ENCODE measurements at regions not wholly inside any gene's neighbourhood (a gene's known extent, or its start where the extent isn't known, plus 50 kb on each side); places are given as distances from the start of the nearest gene placed in this dataset.

DNA sequence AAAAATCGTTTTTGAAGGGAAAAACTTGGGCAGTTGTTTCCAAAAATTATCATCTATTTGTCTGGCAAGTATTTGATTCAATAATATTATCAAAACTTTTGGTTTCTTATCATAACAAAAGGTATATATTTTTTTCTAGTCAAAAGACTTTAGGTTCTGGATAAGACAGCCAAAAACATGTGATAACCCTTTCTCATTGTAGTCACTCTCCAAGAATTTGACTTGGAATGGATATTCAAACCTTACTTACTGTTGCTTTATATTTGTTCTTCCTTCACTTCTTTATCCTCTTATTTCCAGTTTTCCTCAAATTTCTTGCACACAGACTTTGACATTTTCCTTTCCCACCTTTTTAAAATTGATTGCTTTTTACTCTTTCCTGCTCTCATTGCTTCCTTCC is 140.9 kb upstream of the FAM3C start:
- H3K27ac ChIP-seq (ENCODE audit: low read depth in 2 of 2, low read length in 2 of 2) = no peak overlapping the region
- TF ChIP-seq, protein P1, sequence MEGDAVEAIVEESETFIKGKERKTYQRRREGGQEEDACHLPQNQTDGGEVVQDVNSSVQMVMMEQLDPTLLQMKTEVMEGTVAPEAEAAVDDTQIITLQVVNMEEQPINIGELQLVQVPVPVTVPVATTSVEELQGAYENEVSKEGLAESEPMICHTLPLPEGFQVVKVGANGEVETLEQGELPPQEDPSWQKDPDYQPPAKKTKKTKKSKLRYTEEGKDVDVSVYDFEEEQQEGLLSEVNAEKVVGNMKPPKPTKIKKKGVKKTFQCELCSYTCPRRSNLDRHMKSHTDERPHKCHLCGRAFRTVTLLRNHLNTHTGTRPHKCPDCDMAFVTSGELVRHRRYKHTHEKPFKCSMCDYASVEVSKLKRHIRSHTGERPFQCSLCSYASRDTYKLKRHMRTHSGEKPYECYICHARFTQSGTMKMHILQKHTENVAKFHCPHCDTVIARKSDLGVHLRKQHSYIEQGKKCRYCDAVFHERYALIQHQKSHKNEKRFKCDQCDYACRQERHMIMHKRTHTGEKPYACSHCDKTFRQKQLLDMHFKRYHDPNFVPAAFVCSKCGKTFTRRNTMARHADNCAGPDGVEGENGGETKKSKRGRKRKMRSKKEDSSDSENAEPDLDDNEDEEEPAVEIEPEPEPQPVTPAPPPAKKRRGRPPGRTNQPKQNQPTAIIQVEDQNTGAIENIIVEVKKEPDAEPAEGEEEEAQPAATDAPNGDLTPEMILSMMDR (IDR thresholded peaks at IDR 0.05; ENCODE audit: borderline replicate concordance, extremely low read depth, insufficient read depth) = no peak
- no peak overlapping the region for H3K4me3 ChIP-seq (ENCODE audit: low read length in 3 of 3)
- H3K9ac ChIP-seq (ENCODE audit: low read length in 3 of 3) = no peak overlapping the region
- H3K36me3 ChIP-seq (ENCODE audit: control insufficient read depth in 2 of 3, insufficient read depth in 3 of 3, low read length in 3 of 3) = no peaks in the 10 kb centered on the region
- DNase-seq = no peak
- H3K27me3 ChIP-seq (ENCODE audit: control insufficient read depth, insufficient read depth, low read length) = no peaks in the 10 kb centered on the region
- intact Hi-C loops (cut with DNase I) = no loop called here
- no peaks in the 10 kb centered on the region for H3K9me3 ChIP-seq (ENCODE audit: control insufficient read depth in 2 of 3, insufficient read depth in 1 of 3, low read length in 3 of 3)
- H3K4me1 ChIP-seq (ENCODE audit: control insufficient read depth in 2 of 3, insufficient read depth in 2 of 3, low read depth in 1 of 3, low read length in 3 of 3) = no peaks in the 10 kb centered on the region
- no peak for FAIRE-seq

DNA sequence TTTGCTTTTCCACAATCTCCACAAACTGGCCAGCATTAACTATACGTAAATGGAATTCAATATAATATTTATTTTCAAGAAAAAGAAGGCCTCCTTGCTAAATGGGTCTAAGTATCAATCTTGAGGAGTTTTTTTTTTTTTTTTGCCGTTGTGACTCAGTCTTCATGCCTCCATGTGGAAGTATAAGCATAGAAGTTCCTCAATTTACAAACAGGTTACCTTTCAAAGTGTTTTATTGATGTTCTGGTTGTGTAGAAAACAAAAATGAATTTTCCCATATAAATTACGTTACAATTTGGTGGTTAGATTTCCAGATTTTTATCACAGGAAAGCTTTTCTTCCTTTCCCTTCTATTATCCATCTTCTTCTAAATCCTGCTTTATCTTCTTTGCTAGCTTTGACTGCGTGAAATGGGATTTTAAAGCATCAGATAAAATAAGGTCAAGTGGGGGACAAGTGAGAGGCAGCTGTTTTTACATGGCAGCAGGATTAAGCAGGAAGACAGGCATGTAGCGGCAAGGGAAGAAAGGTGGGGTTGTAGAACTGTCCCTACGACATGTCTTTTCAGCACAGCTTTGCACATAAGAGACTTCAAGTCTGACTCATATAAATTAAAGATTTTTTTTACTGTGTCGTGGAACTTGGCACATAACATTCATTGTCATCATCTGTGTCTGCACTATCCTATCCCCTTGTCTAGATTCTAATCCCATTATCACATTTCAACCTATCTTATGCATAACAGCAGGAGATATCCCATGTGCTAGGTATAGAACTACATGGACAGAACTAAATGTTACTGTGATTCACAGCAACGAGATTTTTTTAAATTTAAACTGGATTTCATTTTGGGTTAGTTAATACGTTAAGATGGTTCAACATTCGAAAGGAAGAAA is 135.3 kb upstream of the FAM3C start:
- intact Hi-C loops (cut with DNase I) = no loop called here
- no peak overlapping the region for H3K4me3 ChIP-seq (ENCODE audit: low read length in 3 of 3)
- no peaks in the 10 kb centered on the region for H3K27me3 ChIP-seq (ENCODE audit: control insufficient read depth, insufficient read depth, low read length)
- no peaks in the 10 kb centered on the region for H3K36me3 ChIP-seq (ENCODE audit: control insufficient read depth in 2 of 3, insufficient read depth in 3 of 3, low read length in 3 of 3)
- no peak overlapping the region for H3K9ac ChIP-seq (ENCODE audit: low read length in 3 of 3)
- no peaks in the 10 kb centered on the region for H3K4me1 ChIP-seq (ENCODE audit: control insufficient read depth in 2 of 3, insufficient read depth in 2 of 3, low read depth in 1 of 3, low read length in 3 of 3)
- no peak for DNase-seq
- H3K9me3 ChIP-seq (ENCODE audit: control insufficient read depth in 2 of 3, insufficient read depth in 1 of 3, low read length in 3 of 3) = no peaks in the 10 kb centered on the region
- no peak overlapping the region for H3K27ac ChIP-seq (ENCODE audit: low read depth in 2 of 2, low read length in 2 of 2)
- TF ChIP-seq, protein P1 (IDR thresholded peaks at IDR 0.05; ENCODE audit: borderline replicate concordance, extremely low read depth, insufficient read depth) = no peak
- FAIRE-seq = no peak

DNA sequence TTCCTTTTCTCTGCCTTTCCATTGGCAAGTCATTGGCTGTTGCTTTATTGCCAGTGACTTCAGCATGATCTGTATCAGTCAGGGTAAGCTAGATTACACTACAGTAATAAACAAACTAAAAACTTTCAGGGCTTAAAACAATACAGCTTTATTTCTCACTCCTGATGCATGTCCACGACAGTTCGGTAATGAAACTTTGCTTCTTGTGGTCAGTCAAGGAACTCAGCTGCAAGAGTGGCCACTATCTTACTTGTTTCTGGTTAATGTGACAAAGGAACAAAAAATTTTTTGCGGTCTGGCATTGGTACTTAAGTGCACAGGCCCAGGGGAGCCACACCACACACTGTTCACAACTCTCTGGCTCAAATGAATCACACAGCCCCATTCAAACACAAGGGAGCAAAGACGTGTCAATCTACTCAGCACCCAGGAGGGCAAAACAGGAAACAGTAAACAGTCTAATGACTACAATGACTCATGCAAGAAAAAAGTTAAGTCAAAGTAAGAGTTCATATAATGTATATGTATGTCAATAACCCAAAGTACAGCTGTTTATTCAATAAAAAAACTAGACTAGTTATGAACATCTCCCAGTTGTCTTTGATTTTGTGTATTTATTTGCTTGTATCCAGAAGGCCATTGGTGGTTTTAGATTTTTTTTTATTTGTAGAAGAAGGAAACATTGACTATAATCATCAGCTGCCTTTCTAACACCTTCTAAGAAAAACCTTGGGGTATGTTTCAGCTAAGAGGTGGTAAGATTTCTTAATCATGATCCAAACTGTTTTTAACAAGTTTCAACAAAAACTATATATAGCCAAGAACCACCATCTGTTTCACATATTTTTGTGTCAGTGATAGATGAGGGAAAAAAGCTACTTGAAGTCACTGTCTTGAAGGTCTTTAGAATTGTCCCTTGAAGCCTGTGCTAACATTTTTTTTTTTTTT is 134.4 kb upstream of the FAM3C start:
- Histone ChIP-seq H3K4me1 (ENCODE audit: control insufficient read depth in 2 of 3, insufficient read depth in 2 of 3, low read depth in 1 of 3, low read length in 3 of 3) (no peaks in the 10 kb centered on the region), H3K9me3 (ENCODE audit: control insufficient read depth in 2 of 3, insufficient read depth in 1 of 3, low read length in 3 of 3) (no peaks in the 10 kb centered on the region), H3K36me3 (ENCODE audit: control insufficient read depth in 2 of 3, insufficient read depth in 3 of 3, low read length in 3 of 3) (no peaks in the 10 kb centered on the region), H3K27me3 (ENCODE audit: control insufficient read depth, insufficient read depth, low read length) (no peaks in the 10 kb centered on the region), H3K4me3 (ENCODE audit: low read length in 3 of 3) (no peak overlapping the region), H3K9ac (ENCODE audit: low read length in 3 of 3) (no peak overlapping the region), H3K27ac (ENCODE audit: low read depth in 2 of 2, low read length in 2 of 2) (no peak overlapping the region)
- TF ChIP-seq, protein P1 (IDR thresholded peaks at IDR 0.05; ENCODE audit: borderline replicate concordance, extremely low read depth, insufficient read depth) = no peak
- FAIRE-seq = no peak
- intact Hi-C loops (cut with DNase I) = no loop called here
- DNase-seq = peak in 2 of 5 donors; percentile 13 to 63
